GM19351 (cell line): ENCODE measurements at regions not wholly inside any gene's neighbourhood (a gene's known extent, or its start where the extent isn't known, plus 50 kb on each side); places are given as distances from the start of the nearest gene placed in this dataset.

Experiments
- ATAC-seq: cut with Tn5 transposase; IDR thresholded peaks from one replicate; pipeline ENCODE4 v1.9.1; 2021; ENCODE audit warnings: mild to moderate bottlenecking, moderate library complexity; ENCODE audit not compliant: unreplicated experiment

DNA sequence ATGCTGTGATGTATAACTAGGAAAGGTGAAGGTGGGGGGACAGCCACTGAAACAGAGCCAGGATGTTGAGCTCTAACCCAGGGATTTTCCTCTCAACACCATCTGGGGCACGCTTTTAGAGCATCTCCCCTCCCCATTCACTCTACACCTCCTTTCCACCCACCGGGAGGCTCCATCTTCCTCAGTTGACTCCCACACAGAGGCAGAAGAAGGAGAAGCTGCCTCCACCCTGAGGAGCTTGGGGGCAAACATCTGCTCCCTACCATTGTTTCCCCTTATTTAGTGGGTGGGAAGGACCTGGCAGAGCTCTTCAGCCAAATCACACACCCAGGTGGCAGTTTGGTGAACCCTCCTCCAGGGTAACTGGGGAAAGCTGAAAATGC lies 50.0 kb upstream of the ADA2 start:
- ATAC-seq: no peak
